HCT116 (cell line): ENCODE measurements at regions not wholly inside any gene's neighbourhood (a gene's known extent, or its start where the extent isn't known, plus 50 kb on each side); places are given as distances from the start of the nearest gene placed in this dataset.

ENCODE experiments used
- ATAC-seq: fragments of 200-7000 bp; cut with Tn5 transposase; 2 replicates; pipeline ENCODE4 v1.9.1; 2020; ENCODE audit warnings: mild to moderate bottlenecking, moderate library complexity
- BruUV-seq: library from RNA; stranded (reverse); fragments of 400-500 nt; replicated peaks from 2 replicates; lab custom pipeline; 2021; lab: Mats Ljungman, UMichigan
- CTCF ChIA-PET: fragments of 300-600 bp; sonication (Branson Sonifier 250); formaldehyde crosslinking; loops from one replicate; lab custom pipeline; 2021; ENCODE audit warnings: antibody characterized with exemption; lab: Charles Lee
- POLR2A ChIA-PET: fragments of 300-600, 350-600 bp; sonication (Branson Sonifier 250); formaldehyde crosslinking; loops from one replicate; lab custom pipeline; 2021; ENCODE audit warnings: antibody characterized with exemption; lab: Charles Lee
- RAD21 ChIA-PET, 2 experiments: fragments of 300-600 bp; sonication (Branson Sonifier 250); formaldehyde crosslinking; loops; one replicate each; lab custom pipeline; 2023; ENCODE audit warnings: low total read pairs in 2 of 2; ENCODE audit not compliant: uncharacterized antibody in 2 of 2, unreplicated experiment in 2 of 2, low non-redundant PET in 1 of 2; lab: Charles Lee
- DNase-seq: peaks from one replicate; pipeline ENCODE4 v3.0.0-alpha.2; 2010; ENCODE audit warnings: low read depth, low spot score
- H2AFZ ChIP-seq: fragments of 200-600 bp; shearing (Covaris generic), sonication (generic); 2 replicates; pipeline ENCODE4 v1.6.1; 2017; ENCODE audit warnings: low read depth, mixed run types, mixed read lengths, antibody characterized with exemption, low read length; ENCODE audit not compliant: poor library complexity, severe bottlenecking
- H3K27ac ChIP-seq: 2 replicates; pipeline ENCODE4 v1.5.1; 2012; ENCODE audit warnings: low read depth, low read length
- H3K27me3 ChIP-seq: fragments of 200-600 bp; sonication (generic); 2 replicates; pipeline ENCODE4 v1.6.1; 2016; ENCODE audit warnings: mixed run types, low read length, mixed read lengths; ENCODE audit not compliant: insufficient read depth
- H3K36me3 ChIP-seq, 2 experiments: fragments of 200-500 bp in 1 of 2; fragments of 200-600 bp in 1 of 2; sonication (Bioruptor generic) in 1 of 2; sonication (generic) in 1 of 2; 2 replicates each; pipeline versions ENCODE4 v1.5.1 to v1.6.1; 2014 to 2016; ENCODE audit warnings: low read length in 2 of 2, inconsistent platforms in 1 of 2, mixed read lengths in 1 of 2, mixed run types in 1 of 2; ENCODE audit not compliant: insufficient read depth in 2 of 2, control insufficient read depth in 1 of 2
- H3K4me1 ChIP-seq, 2 experiments: fragments of 200-600 bp in 1 of 2; sonication (generic) in 1 of 2; 2 replicates each; pipeline versions ENCODE4 v1.5.1 to v1.6.1; 2012 to 2017; ENCODE audit warnings: low read length in 2 of 2, inconsistent platforms in 1 of 2, mild to moderate bottlenecking in 1 of 2, mixed read lengths in 1 of 2, mixed run types in 1 of 2, moderate library complexity in 1 of 2; ENCODE audit not compliant: insufficient read depth in 2 of 2, control insufficient read depth in 1 of 2
- H3K4me2 ChIP-seq: fragments of 200-600 bp; sonication (generic); 2 replicates; pipeline ENCODE4 v1.6.1; 2017; ENCODE audit warnings: mixed run types, low read length, mixed read lengths
- H3K4me3 ChIP-seq, 2 experiments: fragments of 200-600 bp in 1 of 2; sonication (generic) in 1 of 2; replicated peaks in 1 of 2; 2 replicates each; pipeline ENCODE4 v1.5.1; 2011 to 2016; ENCODE audit warnings: low read length in 2 of 2, control low read depth in 1 of 2, low read depth in 1 of 2, mild to moderate bottlenecking in 1 of 2, mixed read lengths in 1 of 2, mixed run types in 1 of 2
- H3K79me2 ChIP-seq: fragments of 200-600 bp; sonication (generic); 2 replicates; pipeline ENCODE4 v1.6.1; 2017; ENCODE audit warnings: mild to moderate bottlenecking, mixed run types, low read length, moderate library complexity, mixed read lengths; ENCODE audit not compliant: insufficient read depth
- H3K9ac ChIP-seq: fragments of 200-600 bp; sonication (generic); 2 replicates; pipeline ENCODE4 v1.6.1; 2016; ENCODE audit warnings: low read length, mixed read lengths
- H3K9me2 ChIP-seq: fragments of 200-600 bp; sonication (generic), shearing (Covaris generic); 2 replicates; pipeline ENCODE4 v1.6.1; 2017; ENCODE audit warnings: mixed run types, mild to moderate bottlenecking, moderate library complexity; ENCODE audit not compliant: insufficient read depth
- H3K9me3 ChIP-seq, 2 experiments: fragments of 200-500 bp in 1 of 2; fragments of 200-600 bp in 1 of 2; sonication (Bioruptor generic) in 1 of 2; sonication (generic) in 1 of 2; 2 replicates each; pipeline ENCODE4 v1.6.1; 2014 to 2017; ENCODE audit warnings: low read length in 2 of 2, mixed read lengths in 2 of 2, inconsistent platforms in 1 of 2, low read depth in 1 of 2, mild to moderate bottlenecking in 1 of 2, mixed run types in 1 of 2, moderate library complexity in 1 of 2; ENCODE audit not compliant: control insufficient read depth in 1 of 2, insufficient read depth in 1 of 2
- H4K20me1 ChIP-seq: fragments of 200-600 bp; sonication (generic), shearing (Covaris generic); 2 replicates; pipeline ENCODE4 v1.6.1; 2017; ENCODE audit warnings: mixed run types, mild to moderate bottlenecking, moderate library complexity; ENCODE audit not compliant: insufficient read depth
- EGR1 ChIP-seq: IDR thresholded peaks from 2 replicates; pipeline ENCODE4 v1.6.1; 2012; ENCODE audit warnings: low read depth
- ELF1 ChIP-seq: IDR thresholded peaks from 2 replicates; pipeline ENCODE4 v1.6.1; 2012; ENCODE audit warnings: low read depth, borderline replicate concordance
- EZH2 ChIP-seq: fragments of 200-600 bp; sonication (generic); IDR thresholded peaks from 2 replicates; pipeline ENCODE4 v1.6.1; 2017; ENCODE audit warnings: antibody characterized with exemption, mixed run types
- EZH2phosphoT487 ChIP-seq: fragments of 200-600 bp; IDR thresholded peaks from 2 replicates; pipeline ENCODE4 v1.6.1; 2018; ENCODE audit warnings: antibody characterized with exemption, borderline replicate concordance
- FOSL1 ChIP-seq: IDR thresholded peaks from 2 replicates; pipeline ENCODE4 v1.6.1; 2012; ENCODE audit warnings: low read depth
- POLR2A ChIP-seq: IDR thresholded peaks from 2 replicates; pipeline ENCODE4 v1.7.0; 2011; ENCODE audit warnings: borderline replicate concordance; ENCODE audit not compliant: insufficient read depth, insufficient read length; ENCODE audit errors: extremely low read depth
- POLR2AphosphoS5 ChIP-seq: IDR thresholded peaks from 2 replicates; pipeline ENCODE4 v1.6.1; 2011; ENCODE audit warnings: mild to moderate bottlenecking, low read depth, low read length, moderate library complexity
- RAD21 ChIP-seq: IDR thresholded peaks from 2 replicates; pipeline ENCODE4 v1.6.1; 2012; ENCODE audit warnings: low read depth, mild to moderate bottlenecking
- SIN3A ChIP-seq: IDR thresholded peaks from 2 replicates; pipeline ENCODE4 v1.6.1; 2012; ENCODE audit warnings: low read depth
- SP1 ChIP-seq: IDR thresholded peaks from 2 replicates; pipeline ENCODE4 v1.6.1; 2012; ENCODE audit warnings: low read depth
- SRF ChIP-seq: IDR thresholded peaks from 2 replicates; pipeline ENCODE4 v1.6.1; 2012; ENCODE audit warnings: low read depth
- TCF7L2 ChIP-seq: IDR thresholded peaks from 2 replicates; pipeline ENCODE4 v1.7.0; 2011; ENCODE audit warnings: borderline replicate concordance, inconsistent platforms; ENCODE audit not compliant: insufficient read depth, insufficient read length; ENCODE audit errors: extremely low read depth
- YY1 ChIP-seq: IDR thresholded peaks from 2 replicates; pipeline ENCODE4 v1.6.1; 2011; ENCODE audit warnings: low read length, low read depth, moderate library complexity, mild to moderate bottlenecking; ENCODE audit not compliant: insufficient replicate concordance; ENCODE audit errors: extremely low read depth
- ZNF274 ChIP-seq: fragments of 200-500 bp; sonication (Bioruptor generic); IDR thresholded peaks from 2 replicates; pipeline ENCODE4 v1.6.1; 2014; ENCODE audit warnings: mild to moderate bottlenecking, low read depth, low read length, inconsistent platforms
- intact Hi-C: fragments of 100-400 bp; cut with micrococcal nuclease; formaldehyde crosslinking; loops from 2 replicates; pipeline ENCODE4 v1.10.0; 2022
- TF ChIP-seq, protein P1 (sequence below), 3 experiments: fragments of 200-600 bp in 1 of 3; sonication (generic) in 1 of 3; IDR thresholded peaks in 2 of 3; conservative IDR thresholded peaks in 1 of 3; 2 replicates each; pipeline ENCODE4 v1.5.1; 2012 to 2017; ENCODE audit warnings: low read depth in 2 of 3, low read length in 2 of 3, antibody characterized with exemption in 1 of 3, borderline replicate concordance in 1 of 3, control low read depth in 1 of 3, mild to moderate bottlenecking in 1 of 3, mixed read lengths in 1 of 3, mixed run types in 1 of 3, moderate library complexity in 1 of 3; ENCODE audit not compliant: insufficient read depth in 1 of 3
- TF ChIP-seq, protein P2 (sequence below): IDR thresholded peaks from 2 replicates; pipeline ENCODE4 v1.6.1; 2011; ENCODE audit warnings: mild to moderate bottlenecking, low read length, moderate library complexity; ENCODE audit not compliant: insufficient replicate concordance; ENCODE audit errors: extremely low read depth
- TF ChIP-seq, protein P3 (sequence below): IDR thresholded peaks from 2 replicates; pipeline ENCODE4 v1.6.1; 2012

- CTCF ChIA-PET: no interaction called here
- no peak for ATAC-seq
- Histone ChIP-seq H4K20me1 (no peaks in the 10 kb centered on the region), H3K9me2 (no peaks in the 10 kb centered on the region), H3K27me3 (no peaks in the 10 kb centered on the region), H3K4me1 (no peaks in the 10 kb centered on the region), H3K36me3 (no peaks in the 10 kb centered on the region; a peak in 1 of 4 replicates), H3K9me3 (no peaks in the 10 kb centered on the region), H3K4me3 (no peak overlapping the region), H3K4me2 (no peak overlapping the region), H2AFZ (no peak overlapping the region), H3K9ac (no peak overlapping the region), H3K79me2 (no peaks in the 10 kb centered on the region), H3K27ac (no peak overlapping the region)
- intact Hi-C loops: no loop called here
- no peak for TF ChIP-seq EZH2phosphoT487
- TF ChIP-seq TCF7L2: no peak
- no peak for TF ChIP-seq YY1
- TF ChIP-seq SRF: no peak
- TF ChIP-seq POLR2A: no peak
- TF ChIP-seq, protein P1, sequence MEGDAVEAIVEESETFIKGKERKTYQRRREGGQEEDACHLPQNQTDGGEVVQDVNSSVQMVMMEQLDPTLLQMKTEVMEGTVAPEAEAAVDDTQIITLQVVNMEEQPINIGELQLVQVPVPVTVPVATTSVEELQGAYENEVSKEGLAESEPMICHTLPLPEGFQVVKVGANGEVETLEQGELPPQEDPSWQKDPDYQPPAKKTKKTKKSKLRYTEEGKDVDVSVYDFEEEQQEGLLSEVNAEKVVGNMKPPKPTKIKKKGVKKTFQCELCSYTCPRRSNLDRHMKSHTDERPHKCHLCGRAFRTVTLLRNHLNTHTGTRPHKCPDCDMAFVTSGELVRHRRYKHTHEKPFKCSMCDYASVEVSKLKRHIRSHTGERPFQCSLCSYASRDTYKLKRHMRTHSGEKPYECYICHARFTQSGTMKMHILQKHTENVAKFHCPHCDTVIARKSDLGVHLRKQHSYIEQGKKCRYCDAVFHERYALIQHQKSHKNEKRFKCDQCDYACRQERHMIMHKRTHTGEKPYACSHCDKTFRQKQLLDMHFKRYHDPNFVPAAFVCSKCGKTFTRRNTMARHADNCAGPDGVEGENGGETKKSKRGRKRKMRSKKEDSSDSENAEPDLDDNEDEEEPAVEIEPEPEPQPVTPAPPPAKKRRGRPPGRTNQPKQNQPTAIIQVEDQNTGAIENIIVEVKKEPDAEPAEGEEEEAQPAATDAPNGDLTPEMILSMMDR (IDR thresholded peaks at IDR 0.05 in 2 of 3, conservative IDR thresholded peaks at IDR 0.05 in 1 of 3; ENCODE audit: borderline replicate concordance in 1 of 3, insufficient read depth in 1 of 3, low read depth in 2 of 3, low read length in 2 of 3): no peak
- TF ChIP-seq, protein P2, sequence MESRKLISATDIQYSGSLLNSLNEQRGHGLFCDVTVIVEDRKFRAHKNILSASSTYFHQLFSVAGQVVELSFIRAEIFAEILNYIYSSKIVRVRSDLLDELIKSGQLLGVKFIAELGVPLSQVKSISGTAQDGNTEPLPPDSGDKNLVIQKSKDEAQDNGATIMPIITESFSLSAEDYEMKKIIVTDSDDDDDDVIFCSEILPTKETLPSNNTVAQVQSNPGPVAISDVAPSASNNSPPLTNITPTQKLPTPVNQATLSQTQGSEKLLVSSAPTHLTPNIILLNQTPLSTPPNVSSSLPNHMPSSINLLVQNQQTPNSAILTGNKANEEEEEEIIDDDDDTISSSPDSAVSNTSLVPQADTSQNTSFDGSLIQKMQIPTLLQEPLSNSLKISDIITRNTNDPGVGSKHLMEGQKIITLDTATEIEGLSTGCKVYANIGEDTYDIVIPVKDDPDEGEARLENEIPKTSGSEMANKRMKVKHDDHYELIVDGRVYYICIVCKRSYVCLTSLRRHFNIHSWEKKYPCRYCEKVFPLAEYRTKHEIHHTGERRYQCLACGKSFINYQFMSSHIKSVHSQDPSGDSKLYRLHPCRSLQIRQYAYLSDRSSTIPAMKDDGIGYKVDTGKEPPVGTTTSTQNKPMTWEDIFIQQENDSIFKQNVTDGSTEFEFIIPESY: no peak
- TF ChIP-seq POLR2AphosphoS5: no peak
- TF ChIP-seq ZNF274: no peak
- TF ChIP-seq, protein P3, sequence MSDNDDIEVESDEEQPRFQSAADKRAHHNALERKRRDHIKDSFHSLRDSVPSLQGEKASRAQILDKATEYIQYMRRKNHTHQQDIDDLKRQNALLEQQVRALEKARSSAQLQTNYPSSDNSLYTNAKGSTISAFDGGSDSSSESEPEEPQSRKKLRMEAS: no peak
- no peak for TF ChIP-seq EGR1
- no peak for TF ChIP-seq RAD21
- TF ChIP-seq SP1: no peak
- TF ChIP-seq ELF1: no peak
- no peak for TF ChIP-seq EZH2
- no peak for TF ChIP-seq FOSL1
- no peak for TF ChIP-seq SIN3A
- BruUV-seq: no TSS peak
- DNase-seq: no peak
- RAD21 ChIA-PET: no interaction called here
- POLR2A ChIA-PET: no interaction called here
Measured at GRCh38 chr2:57828221-57828620, 218.4 kb upstream of the VRK2 start.
